ENCODE measurements at regions not wholly inside any gene's neighbourhood (a gene's known extent, or its start where the extent isn't known, plus 50 kb on each side); places are given as distances from the start of the nearest gene placed in this dataset.

DNA sequence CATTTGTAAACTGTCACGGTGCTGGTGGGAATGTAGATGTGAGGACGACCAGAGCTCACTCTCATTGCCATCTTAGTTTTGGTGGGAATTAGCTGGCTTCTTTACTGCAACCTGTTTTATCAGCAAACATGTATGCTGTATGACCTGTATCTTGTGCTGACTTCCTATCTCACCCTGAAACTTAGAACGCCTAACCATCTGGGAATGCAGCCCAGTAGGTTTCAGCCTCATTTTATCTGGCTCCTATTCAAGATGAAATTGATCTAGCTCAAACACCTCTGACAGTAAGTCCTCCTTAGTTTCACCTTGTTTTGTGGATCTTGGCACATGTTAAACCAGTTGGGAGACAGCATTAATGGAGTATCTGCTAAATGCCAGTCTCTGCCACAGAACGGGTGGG is 174.6 kb downstream of the HLX start:
- Histone ChIP-seq H3K9me2 (ENCODE audit: insufficient read depth, low read length) (no peaks in the 10 kb centered on the region), H3K27ac (ENCODE audit: low read length) (no peak overlapping the region), H4K20me1 (ENCODE audit: insufficient read depth) (no peaks in the 10 kb centered on the region), H3F3A (ENCODE audit: insufficient read depth, low read length, poor library complexity, severe bottlenecking) (no peaks in the 10 kb centered on the region), H2AFZ (ENCODE audit: low read depth, low read length) (no peak overlapping the region), H3K4me3 (ENCODE audit: low read length) (no peak overlapping the region), H3K27me3 (ENCODE audit: insufficient read depth, low read depth, low read length) (no peaks in the 10 kb centered on the region), H3K79me2 (replicated peaks; ENCODE audit: insufficient read depth, low read length) (no peaks in the 10 kb centered on the region), H3K4me2 (ENCODE audit: low read length) (no peak overlapping the region), H3K9me3 (ENCODE audit: low read length) (no peaks in the 10 kb centered on the region), H3K36me3 (ENCODE audit: insufficient read depth, low read length) (no peaks in the 10 kb centered on the region), H3K9ac (ENCODE audit: low read length) (no peak overlapping the region)
- no peak for TF ChIP-seq TAF1 (IDR thresholded peaks at IDR 0.05; ENCODE audit: low read depth)
- TF ChIP-seq EZH2 (IDR thresholded peaks at IDR 0.05; ENCODE audit: borderline replicate concordance, insufficient read depth, low read length, poor library complexity, severe bottlenecking), result no peak
- no peak for TF ChIP-seq POLR2AphosphoS5 (IDR thresholded peaks at IDR 0.05)
- no peak for TF ChIP-seq MXI1 (conservative IDR thresholded peaks at IDR 0.05; ENCODE audit: poor library complexity, severe bottlenecking)
- TF ChIP-seq SMC3 (conservative IDR thresholded peaks at IDR 0.05; ENCODE audit: poor library complexity), result no peak
- TF ChIP-seq, protein P1, sequence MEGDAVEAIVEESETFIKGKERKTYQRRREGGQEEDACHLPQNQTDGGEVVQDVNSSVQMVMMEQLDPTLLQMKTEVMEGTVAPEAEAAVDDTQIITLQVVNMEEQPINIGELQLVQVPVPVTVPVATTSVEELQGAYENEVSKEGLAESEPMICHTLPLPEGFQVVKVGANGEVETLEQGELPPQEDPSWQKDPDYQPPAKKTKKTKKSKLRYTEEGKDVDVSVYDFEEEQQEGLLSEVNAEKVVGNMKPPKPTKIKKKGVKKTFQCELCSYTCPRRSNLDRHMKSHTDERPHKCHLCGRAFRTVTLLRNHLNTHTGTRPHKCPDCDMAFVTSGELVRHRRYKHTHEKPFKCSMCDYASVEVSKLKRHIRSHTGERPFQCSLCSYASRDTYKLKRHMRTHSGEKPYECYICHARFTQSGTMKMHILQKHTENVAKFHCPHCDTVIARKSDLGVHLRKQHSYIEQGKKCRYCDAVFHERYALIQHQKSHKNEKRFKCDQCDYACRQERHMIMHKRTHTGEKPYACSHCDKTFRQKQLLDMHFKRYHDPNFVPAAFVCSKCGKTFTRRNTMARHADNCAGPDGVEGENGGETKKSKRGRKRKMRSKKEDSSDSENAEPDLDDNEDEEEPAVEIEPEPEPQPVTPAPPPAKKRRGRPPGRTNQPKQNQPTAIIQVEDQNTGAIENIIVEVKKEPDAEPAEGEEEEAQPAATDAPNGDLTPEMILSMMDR (IDR thresholded peaks at IDR 0.05; ENCODE audit: poor library complexity, severe bottlenecking), result no peak
- no peak for TF ChIP-seq RAD21 (conservative IDR thresholded peaks at IDR 0.05)
- no peak for TF ChIP-seq EP300 (conservative IDR thresholded peaks at IDR 0.05; ENCODE audit: poor library complexity, severe bottlenecking)

DNA sequence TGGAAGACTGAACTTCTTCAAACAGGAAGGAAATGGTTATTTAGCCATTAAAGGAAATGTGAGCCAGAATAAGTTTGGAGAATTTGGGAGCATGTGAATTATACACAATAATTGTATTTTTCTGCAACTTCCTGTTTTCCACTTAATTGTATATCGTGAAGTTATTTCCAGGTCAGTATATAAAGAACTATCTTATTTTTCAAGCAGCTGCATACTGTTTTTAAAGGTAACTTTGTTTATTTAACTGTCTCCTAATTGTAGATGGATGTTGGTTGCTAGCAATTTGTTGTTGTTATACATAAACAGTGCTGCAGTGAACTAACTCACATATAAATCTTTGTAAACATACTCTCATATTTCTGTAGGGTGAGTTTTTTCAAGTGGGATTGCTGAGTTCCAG is 180.3 kb downstream of the HLX start:
- Histone ChIP-seq H3F3A (ENCODE audit: insufficient read depth, low read length, poor library complexity, severe bottlenecking) (no peaks in the 10 kb centered on the region), H3K79me2 (replicated peaks; ENCODE audit: insufficient read depth, low read length) (no peaks in the 10 kb centered on the region), H3K27me3 (ENCODE audit: insufficient read depth, low read depth, low read length) (no peaks in the 10 kb centered on the region), H2AFZ (ENCODE audit: low read depth, low read length) (no peak overlapping the region), H3K4me2 (ENCODE audit: low read length) (no peak overlapping the region), H3K4me3 (ENCODE audit: low read length) (no peak overlapping the region), H3K9me2 (ENCODE audit: insufficient read depth, low read length) (no peaks in the 10 kb centered on the region), H3K9ac (ENCODE audit: low read length) (no peak overlapping the region), H3K27ac (ENCODE audit: low read length) (no peak overlapping the region), H3K36me3 (ENCODE audit: insufficient read depth, low read length) (no peaks in the 10 kb centered on the region), H4K20me1 (ENCODE audit: insufficient read depth) (no peaks in the 10 kb centered on the region), H3K9me3 (ENCODE audit: low read length) (no peaks in the 10 kb centered on the region)
- TF ChIP-seq SMC3 (conservative IDR thresholded peaks at IDR 0.05; ENCODE audit: poor library complexity) (no peak), TAF1 (IDR thresholded peaks at IDR 0.05; ENCODE audit: low read depth) (no peak), EP300 (conservative IDR thresholded peaks at IDR 0.05; ENCODE audit: poor library complexity, severe bottlenecking) (no peak), RAD21 (conservative IDR thresholded peaks at IDR 0.05) (no peak), POLR2AphosphoS5 (IDR thresholded peaks at IDR 0.05) (no peak), MXI1 (conservative IDR thresholded peaks at IDR 0.05; ENCODE audit: poor library complexity, severe bottlenecking) (no peak), EZH2 (IDR thresholded peaks at IDR 0.05; ENCODE audit: borderline replicate concordance, insufficient read depth, low read length, poor library complexity, severe bottlenecking) (no peak)
- TF ChIP-seq, protein P1 (IDR thresholded peaks at IDR 0.05; ENCODE audit: poor library complexity, severe bottlenecking), result no peak
- TF ChIP-seq, protein P2, sequence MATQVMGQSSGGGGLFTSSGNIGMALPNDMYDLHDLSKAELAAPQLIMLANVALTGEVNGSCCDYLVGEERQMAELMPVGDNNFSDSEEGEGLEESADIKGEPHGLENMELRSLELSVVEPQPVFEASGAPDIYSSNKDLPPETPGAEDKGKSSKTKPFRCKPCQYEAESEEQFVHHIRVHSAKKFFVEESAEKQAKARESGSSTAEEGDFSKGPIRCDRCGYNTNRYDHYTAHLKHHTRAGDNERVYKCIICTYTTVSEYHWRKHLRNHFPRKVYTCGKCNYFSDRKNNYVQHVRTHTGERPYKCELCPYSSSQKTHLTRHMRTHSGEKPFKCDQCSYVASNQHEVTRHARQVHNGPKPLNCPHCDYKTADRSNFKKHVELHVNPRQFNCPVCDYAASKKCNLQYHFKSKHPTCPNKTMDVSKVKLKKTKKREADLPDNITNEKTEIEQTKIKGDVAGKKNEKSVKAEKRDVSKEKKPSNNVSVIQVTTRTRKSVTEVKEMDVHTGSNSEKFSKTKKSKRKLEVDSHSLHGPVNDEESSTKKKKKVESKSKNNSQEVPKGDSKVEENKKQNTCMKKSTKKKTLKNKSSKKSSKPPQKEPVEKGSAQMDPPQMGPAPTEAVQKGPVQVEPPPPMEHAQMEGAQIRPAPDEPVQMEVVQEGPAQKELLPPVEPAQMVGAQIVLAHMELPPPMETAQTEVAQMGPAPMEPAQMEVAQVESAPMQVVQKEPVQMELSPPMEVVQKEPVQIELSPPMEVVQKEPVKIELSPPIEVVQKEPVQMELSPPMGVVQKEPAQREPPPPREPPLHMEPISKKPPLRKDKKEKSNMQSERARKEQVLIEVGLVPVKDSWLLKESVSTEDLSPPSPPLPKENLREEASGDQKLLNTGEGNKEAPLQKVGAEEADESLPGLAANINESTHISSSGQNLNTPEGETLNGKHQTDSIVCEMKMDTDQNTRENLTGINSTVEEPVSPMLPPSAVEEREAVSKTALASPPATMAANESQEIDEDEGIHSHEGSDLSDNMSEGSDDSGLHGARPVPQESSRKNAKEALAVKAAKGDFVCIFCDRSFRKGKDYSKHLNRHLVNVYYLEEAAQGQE (IDR thresholded peaks at IDR 0.05; ENCODE audit: borderline replicate concordance), result no peak
